ENCODE measurements at regions not wholly inside any gene's neighbourhood (a gene's known extent, or its start where the extent isn't known, plus 50 kb on each side); places are given as distances from the start of the nearest gene placed in this dataset.

- TF ChIP-seq CTCF (IDR thresholded peaks at IDR 0.05; ENCODE audit: low read depth, low read length, missing input control) (no peak), RAD21 (IDR thresholded peaks at IDR 0.05) (no peak), MAX (IDR thresholded peaks at IDR 0.05) (no peak), TAF1 (conservative IDR thresholded peaks at IDR 0.05) (no peak), NR2F2 (IDR thresholded peaks at IDR 0.05) (no peak)
These were observed 128.0 kb upstream of the ERG start for GRCh38 chr21:38626306-38626705.

All from liver (tissue), 3 donors.